HG03064 (cell line): ENCODE measurements at regions not wholly inside any gene's neighbourhood (a gene's known extent, or its start where the extent isn't known, plus 50 kb on each side); places are given as distances from the start of the nearest gene placed in this dataset.
A peak's percentile ranks its signal among the peaks of the same experiment; 100 is the strongest.

Source experiments
- ATAC-seq: cut with Tn5 transposase; IDR thresholded peaks from one replicate; pipeline ENCODE4 v1.9.1; 2021; ENCODE audit warnings: low read depth; ENCODE audit not compliant: unreplicated experiment

DNA sequence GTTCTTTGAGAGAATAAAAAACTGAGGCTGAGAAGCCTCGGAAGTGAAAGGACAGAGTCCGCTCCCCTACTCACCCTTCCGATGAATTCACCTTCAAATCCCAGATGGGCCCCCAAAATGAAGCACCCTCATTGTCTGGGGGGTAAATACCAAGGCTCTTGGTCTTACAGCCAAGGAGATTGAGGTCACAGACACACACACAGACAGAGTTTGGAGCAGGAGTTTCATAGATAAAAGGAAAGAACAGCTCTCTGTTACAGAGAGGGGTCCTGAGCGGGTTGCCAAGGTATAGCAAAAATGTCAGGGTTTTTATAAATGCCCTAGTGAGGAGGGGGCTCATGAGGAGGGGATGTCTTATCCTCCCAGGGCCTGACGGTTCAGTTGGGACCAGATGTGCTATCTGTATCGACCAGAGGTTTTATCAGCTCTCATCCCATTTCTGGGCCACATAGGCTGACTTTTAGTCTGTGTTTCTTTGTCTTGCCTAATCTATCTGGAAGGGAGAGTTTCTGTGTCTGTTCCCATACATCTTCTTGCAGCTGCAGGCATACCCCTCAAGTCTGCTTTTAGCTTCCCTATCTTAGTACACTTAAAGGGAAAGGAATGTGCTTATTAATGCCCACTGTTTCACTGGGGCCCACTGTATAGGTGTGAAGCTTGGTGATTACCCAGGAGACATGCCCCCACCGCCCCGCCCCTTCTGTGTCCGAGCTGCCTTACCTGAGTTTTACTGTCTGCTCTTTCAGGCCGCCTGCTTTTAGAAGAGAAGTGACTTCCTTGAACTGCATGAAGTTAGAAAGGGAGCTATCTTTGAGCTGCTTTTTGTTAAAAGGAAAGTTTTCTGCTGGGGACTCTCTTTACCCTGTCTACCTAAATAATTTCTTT lies 66.8 kb upstream of the ATP11B start:
- no peak for ATAC-seq

DNA sequence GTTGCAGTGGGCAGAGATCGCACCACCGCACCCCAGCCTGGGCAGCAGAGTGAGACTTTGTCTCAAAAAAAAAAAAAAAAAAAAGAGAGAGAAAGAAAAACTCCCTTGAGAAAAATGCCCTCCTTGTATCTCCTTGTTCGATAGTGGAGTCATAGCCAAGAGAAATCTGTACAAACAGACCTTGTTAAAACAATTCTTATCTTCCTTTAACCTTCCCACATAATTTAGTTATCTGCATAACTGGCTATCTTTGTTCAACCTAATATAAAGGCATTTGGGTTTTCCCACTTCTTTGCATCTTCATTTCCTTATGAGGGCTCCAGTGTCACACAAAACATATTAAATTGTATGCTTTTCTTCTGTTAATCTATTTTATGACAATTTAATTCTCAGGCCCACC lies 65.1 kb upstream of the ATP11B start:
- no peak for ATAC-seq

DNA sequence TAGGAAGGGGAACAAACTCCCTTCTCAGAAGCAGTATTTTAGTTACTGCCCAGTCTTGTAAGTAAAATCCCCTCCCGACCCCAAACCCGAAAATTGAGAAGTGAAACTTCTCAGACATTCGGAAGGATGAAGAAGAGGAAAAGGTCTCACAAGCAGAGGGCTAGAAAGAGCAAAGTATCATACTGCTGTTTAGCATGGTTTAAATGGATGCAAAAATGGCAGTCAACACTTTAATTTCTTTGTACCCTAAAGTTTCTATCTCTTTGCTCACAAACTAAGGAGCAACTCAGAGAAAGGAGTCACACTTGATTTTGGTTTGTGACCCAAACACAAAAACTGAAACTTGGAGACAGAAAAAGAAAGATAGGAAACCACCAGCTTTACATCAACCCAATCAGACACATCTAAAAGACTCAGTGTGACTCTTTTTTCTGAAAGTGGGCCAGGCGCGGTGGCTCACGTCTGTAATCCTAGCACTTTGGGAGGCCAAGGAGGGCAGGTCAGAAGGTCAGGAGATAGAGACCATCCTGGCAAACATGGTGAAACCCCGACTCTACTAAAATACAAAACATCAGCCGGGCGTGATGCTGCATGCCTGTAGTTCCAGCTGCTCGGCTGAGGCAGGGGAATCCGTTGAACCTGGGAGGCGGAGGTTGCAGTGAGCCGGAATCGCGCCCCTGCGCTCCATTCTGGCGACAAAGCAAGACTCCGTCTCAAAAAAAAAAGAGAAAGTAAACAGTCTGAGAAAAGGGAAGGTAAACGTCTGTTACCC lies 63.2 kb upstream of the ATP11B start:
- ATAC-seq = peak; percentile 63

DNA sequence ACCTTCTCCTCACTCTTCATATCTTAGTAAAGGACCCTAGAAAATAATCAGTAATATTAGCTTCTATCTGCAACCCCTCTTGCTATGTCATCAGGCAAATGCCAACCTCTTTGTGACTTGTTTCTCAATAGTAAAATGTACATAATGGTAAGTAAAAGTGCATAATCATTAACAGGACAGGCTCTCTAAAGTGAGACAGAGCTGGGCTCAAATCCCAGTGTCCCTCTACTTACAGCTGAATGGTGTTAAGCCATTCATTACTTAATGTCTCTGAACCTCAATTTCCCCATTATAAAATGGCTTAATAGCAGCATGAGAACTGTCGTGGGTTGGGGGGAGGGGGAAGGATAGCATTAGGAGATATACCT lies 62.6 kb upstream of the ATP11B start:
- peak; percentile 8 for ATAC-seq

DNA sequence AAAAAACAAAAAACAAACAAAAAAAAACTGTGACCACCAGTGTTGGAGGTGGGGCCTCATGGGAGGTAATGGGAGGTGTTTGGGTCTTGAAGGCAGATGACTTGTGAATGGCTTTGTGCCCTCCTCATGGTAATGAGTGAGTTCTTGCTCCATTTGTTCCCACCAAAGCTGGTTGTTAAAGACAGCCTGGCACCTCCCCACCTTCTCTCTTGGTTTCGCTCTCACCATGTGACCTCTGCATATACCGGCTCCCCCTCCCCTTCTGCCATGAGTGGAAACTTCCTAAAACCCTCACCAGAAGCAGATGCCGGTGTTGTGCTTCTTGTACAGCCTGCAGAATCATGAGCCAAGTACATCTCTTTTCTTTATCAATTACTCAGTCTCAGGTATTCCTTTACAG lies 61.5 kb upstream of the ATP11B start:
- no peak for ATAC-seq

DNA sequence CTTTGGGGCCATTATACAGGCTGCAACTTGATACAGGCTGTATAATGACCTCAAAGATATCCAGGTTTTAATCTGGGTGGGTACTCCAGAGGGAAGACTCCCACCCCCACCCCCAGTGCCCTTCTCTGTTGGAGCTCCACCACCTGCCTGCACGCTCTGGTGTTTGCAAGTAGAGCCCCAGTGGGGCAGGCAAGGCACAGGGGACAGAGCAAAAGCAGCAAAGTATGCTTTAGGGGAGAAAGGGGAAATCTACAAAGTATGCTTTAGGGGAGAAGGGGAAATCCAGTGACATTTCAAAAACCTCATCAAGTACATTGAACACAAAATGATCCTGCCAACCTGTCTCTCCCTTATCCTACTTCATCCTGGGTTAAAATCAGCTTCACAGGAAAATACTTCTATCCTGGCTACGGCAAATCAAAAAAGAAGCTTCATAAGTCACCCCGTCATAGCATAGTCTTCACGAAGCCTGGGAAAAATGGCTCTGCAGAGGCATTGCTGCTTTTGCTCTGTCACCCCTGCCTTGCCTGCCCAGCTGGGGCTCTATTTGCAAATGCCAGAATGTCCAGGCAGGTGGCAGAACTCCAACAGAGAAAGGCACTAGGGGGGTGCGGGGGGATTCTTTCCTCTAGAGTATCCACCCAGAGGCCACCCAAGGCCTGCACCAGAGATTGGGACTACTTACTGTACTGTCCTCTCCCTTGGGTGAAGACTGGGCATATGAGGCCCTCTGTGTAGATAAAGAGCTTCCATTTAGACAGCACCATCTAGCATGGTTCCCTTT lies 60.9 kb upstream of the ATP11B start:
- no peak for ATAC-seq

DNA sequence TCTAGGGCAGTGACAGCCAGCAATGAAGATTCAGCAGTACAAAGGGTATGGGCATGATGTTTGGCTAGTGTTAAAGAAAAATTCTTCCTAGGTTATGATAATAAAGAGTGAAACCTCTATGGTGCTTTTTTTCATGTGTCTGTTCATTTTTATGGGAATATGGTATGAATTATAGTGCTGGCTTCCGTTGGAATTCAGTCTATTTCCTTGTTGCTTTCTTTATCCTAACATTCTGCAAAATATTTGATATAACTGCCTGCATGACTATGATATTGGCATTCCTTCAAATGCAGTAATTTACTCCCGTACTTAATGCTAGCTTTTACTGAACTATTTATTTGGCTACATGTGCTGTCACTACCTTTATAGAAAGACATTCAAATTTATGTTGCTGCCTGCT lies 57.6 kb upstream of the ATP11B start:
- ATAC-seq = no peak

DNA sequence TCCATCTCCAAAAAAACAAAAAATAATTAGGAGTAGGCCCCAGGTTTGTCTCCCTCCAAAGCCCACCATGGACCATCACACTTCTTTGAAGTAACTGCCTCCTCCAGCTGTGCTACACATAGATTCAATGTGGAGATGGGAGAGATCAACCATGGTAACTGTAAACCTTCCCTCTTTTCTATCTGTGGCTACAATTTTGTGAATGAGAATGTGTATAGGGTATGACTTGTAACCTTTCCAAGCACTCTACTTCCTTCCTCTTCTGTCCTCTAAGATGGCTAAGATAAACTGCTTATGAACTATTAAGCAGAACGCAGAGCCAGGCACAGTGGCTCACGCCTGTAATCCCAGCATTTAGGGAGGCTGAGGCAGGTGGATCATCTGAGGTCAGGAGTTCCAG lies 55.5 kb upstream of the ATP11B start:
- no peak for ATAC-seq

DNA sequence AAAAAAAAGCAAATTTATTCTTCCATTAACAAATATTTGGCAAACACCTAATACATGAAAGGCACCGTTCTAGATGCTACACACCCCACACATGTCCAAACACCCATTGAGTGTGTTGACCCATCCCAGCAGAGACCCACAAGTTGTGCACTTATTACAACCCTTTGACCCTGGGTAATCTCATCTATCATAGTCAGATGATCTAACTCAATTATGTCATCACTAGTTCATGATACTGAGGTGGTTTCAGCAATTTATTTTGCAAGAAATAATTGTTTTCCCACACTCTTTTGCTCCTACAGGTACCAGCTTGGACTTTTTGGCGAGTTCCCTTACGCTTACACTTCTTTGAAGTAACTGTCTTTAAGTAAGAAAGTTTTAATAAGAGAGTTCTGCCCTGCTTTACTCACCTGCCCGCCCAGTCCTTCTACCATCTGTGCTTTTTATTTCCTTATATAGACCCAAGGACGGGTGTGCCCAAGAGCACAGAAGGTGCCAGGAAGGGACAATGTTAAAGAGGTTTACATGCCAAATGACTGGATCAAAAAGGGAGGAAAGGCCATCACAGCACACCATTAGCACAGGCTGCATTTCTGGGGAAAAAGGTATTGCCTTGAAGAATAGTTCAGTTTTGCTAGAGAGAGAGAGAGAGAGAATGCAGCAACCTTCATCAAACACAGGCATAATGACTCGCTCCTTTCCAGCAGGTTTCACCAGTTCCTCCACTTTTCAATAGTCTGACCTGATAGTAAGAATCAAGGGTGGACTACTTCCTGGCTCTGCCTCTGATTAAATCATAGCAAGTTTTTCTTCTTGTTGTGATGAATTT lies 54.5 kb upstream of the ATP11B start:
- ATAC-seq = no peak

DNA sequence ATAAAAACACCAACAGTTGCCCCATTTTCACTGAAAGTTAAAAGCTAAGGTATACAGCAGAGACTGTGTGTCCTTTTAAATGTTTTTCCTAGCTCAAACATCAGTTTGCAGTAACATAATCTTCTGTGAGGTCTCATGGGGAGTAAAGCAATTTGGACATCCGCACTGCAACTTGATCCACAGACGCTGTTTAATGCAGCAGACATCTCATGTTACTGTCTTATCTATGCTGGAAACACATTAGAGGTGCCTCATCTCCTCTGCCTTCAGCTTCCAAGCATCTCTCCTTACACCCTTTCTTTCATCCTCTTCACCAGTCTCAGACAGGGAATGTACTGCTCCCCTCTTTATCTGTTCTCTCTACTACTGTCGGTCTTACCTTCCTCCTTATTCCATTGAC lies 53.7 kb upstream of the ATP11B start:
- no peak for ATAC-seq

DNA sequence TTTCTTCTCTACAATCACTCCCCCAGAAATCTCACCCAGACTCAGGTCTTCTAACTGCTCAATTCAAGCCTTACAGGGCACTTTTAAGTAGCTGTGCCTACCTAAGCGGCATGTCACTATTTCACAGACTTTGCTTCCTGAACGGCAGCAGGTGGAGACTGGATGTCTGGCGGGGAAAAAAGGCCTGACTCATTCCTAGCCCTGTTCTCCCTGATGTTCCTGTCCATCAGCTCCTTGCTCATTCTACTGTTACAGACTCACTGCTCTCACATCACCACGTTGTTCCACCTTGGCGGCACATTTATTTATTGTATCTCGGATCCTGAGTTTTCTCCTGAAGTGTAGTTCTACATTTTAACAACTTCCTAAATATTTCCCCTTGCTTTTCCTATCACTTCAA lies 52.6 kb upstream of the ATP11B start:
- no peak for ATAC-seq

DNA sequence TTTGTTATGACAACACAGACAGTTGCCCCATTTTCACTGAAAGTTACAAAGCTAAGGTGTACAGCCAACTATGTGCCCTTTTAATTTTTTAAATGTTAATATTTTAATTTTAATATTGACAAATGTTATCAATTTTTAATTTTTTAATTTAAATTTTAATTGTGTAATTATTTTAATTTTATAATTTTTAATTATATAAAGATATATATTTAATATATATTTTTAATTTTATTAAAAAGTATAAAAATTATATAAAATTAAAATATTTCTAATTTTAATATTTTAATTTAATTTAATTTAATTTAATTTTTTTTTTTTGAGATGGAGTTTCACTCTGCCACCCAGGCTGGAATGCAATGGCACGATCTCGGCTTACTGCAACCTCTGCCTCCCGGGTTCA lies 52.1 kb upstream of the ATP11B start:
- ATAC-seq = no peak
